Loucy (cell line): ENCODE measurements at regions not wholly inside any gene's neighbourhood (a gene's known extent, or its start where the extent isn't known, plus 50 kb on each side); places are given as distances from the start of the nearest gene placed in this dataset.

Source experiments
- H2AFZ ChIP-seq: fragments of 200-600 bp; sonication (generic); 2 replicates; pipeline ENCODE4 v1.6.0; 2016; ENCODE audit warnings: antibody characterized with exemption, mild to moderate bottlenecking, low read length, moderate library complexity
- H3F3A ChIP-seq: fragments of 200-600 bp; 2 replicates; pipeline ENCODE4 v1.6.0; 2016; ENCODE audit warnings: antibody characterized with exemption, low read depth, mild to moderate bottlenecking
- H3K27me3 ChIP-seq: fragments of 200-600 bp; sonication (generic); 2 replicates; pipeline ENCODE4 v1.6.1; 2014; ENCODE audit warnings: low read length, mild to moderate bottlenecking; ENCODE audit not compliant: insufficient read depth, poor library complexity, severe bottlenecking
- H3K36me3 ChIP-seq: fragments of 200-600 bp; sonication (generic); 2 replicates; pipeline ENCODE4 v1.6.1; 2016; ENCODE audit warnings: low read length; ENCODE audit not compliant: insufficient read depth
- H3K4me1 ChIP-seq: fragments of 200-600 bp; sonication (generic); 2 replicates; pipeline ENCODE4 v1.5.1; 2014; ENCODE audit warnings: low read length, mild to moderate bottlenecking; ENCODE audit not compliant: insufficient read depth, poor library complexity, severe bottlenecking
- H3K4me2 ChIP-seq: fragments of 200-600 bp; sonication (generic); 2 replicates; pipeline ENCODE4 v1.6.0; 2014; ENCODE audit warnings: antibody characterized with exemption, low read length, low read depth, mild to moderate bottlenecking; ENCODE audit not compliant: poor library complexity, severe bottlenecking
- H3K4me3 ChIP-seq: fragments of 200-600 bp; sonication (generic); 2 replicates; pipeline ENCODE4 v1.5.1; 2014; ENCODE audit warnings: low read length, mild to moderate bottlenecking, mixed read lengths; ENCODE audit not compliant: poor library complexity, severe bottlenecking
- H3K79me2 ChIP-seq: fragments of 200-600 bp; sonication (generic); 2 replicates; pipeline ENCODE4 v1.6.1; 2014; ENCODE audit warnings: low read length; ENCODE audit not compliant: insufficient read depth
- H3K9ac ChIP-seq: fragments of 200-600 bp; sonication (generic); 2 replicates; pipeline ENCODE4 v1.6.0; 2014; ENCODE audit warnings: mild to moderate bottlenecking, low read depth, low read length, moderate library complexity; ENCODE audit not compliant: poor library complexity, severe bottlenecking
- H3K9me2 ChIP-seq: fragments of 200-600 bp; sonication (generic); replicated peaks from 2 replicates; pipeline ENCODE4 v1.6.1; 2016; ENCODE audit warnings: low read depth, low read length, mixed read lengths
- H3K9me3 ChIP-seq: fragments of 200-600 bp; sonication (generic); 2 replicates; pipeline ENCODE4 v1.6.1; 2014; ENCODE audit warnings: mild to moderate bottlenecking, antibody characterized with exemption, low read length, low read depth; ENCODE audit not compliant: insufficient read depth
- H4K20me1 ChIP-seq: fragments of 200-600 bp; sonication (generic); 2 replicates; pipeline ENCODE4 v1.6.0; 2014; ENCODE audit warnings: antibody characterized with exemption, low read length, mild to moderate bottlenecking; ENCODE audit not compliant: insufficient read depth, poor library complexity, severe bottlenecking
- EZH2phosphoT487 ChIP-seq: fragments of 200-600 bp; IDR thresholded peaks from 2 replicates; pipeline ENCODE4 v1.6.1; 2018; ENCODE audit warnings: antibody characterized with exemption, mild to moderate bottlenecking, moderate library complexity, borderline replicate concordance
- TF ChIP-seq, protein P1 (sequence below): fragments of 200-600 bp; sonication (generic); conservative IDR thresholded peaks from 2 replicates; pipeline ENCODE4 v1.5.1; 2014; ENCODE audit warnings: mild to moderate bottlenecking, antibody characterized with exemption, low read length

DNA sequence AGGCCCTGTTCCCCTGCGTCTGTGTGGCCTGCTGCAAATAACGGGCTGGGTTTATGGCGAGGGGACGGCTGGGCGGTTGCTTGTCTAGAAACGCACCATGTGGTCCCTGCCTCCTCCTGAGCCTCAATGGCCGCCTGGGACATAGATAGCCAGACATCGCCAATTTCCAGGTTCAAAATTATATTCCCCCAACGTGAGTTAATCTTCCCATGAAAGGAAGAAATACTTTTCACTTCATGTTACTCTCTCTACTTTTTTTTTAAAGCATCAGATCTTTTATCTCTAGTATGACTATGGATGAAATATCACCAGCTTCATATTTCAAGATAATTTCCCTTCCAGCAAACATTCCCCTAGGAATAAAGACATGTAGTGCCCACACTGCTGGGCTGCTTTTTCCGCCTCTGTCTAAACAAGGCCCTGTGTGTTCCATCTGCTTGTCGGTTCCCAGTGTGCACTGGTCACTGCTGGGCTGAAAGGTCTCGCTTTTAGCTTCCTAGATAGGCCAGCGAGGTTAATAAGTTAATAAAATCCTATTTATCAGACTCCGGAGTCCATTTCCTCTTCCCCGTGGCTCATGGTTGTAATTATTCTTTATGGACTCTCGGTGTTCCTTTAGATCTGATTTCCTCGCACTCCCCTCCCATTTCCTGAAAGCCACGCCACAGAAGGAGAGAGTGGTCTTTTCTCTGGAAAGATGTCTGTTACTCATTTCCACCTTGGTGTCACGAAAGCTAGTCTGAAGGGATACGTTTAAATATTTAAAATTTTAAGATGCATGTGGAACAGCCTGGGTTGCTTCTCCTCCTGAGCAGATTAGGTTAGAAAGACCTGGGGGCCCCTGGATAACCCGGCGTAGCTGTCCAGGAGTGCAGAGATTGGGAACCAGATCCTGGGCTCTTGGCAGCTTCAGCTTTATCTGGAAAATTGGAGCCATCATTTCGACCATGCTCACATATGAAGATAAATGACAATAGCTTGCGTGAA is 196.6 kb upstream of the COPS8 start:
- Histone ChIP-seq H3K9me2 (no peaks in the 10 kb centered on the region), H3K27me3 (no peaks in the 10 kb centered on the region), H3K79me2 (no peaks in the 10 kb centered on the region), H3K4me2 (no peak overlapping the region), H3K9me3 (no peaks in the 10 kb centered on the region), H3K4me1 (no peaks in the 10 kb centered on the region), H3K9ac (no peak overlapping the region), H3F3A (no peaks in the 10 kb centered on the region), H2AFZ (no peak overlapping the region), H3K4me3 (no peak overlapping the region), H4K20me1 (no peaks in the 10 kb centered on the region), H3K36me3 (no peaks in the 10 kb centered on the region)
- TF ChIP-seq, protein P1, sequence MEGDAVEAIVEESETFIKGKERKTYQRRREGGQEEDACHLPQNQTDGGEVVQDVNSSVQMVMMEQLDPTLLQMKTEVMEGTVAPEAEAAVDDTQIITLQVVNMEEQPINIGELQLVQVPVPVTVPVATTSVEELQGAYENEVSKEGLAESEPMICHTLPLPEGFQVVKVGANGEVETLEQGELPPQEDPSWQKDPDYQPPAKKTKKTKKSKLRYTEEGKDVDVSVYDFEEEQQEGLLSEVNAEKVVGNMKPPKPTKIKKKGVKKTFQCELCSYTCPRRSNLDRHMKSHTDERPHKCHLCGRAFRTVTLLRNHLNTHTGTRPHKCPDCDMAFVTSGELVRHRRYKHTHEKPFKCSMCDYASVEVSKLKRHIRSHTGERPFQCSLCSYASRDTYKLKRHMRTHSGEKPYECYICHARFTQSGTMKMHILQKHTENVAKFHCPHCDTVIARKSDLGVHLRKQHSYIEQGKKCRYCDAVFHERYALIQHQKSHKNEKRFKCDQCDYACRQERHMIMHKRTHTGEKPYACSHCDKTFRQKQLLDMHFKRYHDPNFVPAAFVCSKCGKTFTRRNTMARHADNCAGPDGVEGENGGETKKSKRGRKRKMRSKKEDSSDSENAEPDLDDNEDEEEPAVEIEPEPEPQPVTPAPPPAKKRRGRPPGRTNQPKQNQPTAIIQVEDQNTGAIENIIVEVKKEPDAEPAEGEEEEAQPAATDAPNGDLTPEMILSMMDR, result no peak
- no peak for TF ChIP-seq EZH2phosphoT487

DNA sequence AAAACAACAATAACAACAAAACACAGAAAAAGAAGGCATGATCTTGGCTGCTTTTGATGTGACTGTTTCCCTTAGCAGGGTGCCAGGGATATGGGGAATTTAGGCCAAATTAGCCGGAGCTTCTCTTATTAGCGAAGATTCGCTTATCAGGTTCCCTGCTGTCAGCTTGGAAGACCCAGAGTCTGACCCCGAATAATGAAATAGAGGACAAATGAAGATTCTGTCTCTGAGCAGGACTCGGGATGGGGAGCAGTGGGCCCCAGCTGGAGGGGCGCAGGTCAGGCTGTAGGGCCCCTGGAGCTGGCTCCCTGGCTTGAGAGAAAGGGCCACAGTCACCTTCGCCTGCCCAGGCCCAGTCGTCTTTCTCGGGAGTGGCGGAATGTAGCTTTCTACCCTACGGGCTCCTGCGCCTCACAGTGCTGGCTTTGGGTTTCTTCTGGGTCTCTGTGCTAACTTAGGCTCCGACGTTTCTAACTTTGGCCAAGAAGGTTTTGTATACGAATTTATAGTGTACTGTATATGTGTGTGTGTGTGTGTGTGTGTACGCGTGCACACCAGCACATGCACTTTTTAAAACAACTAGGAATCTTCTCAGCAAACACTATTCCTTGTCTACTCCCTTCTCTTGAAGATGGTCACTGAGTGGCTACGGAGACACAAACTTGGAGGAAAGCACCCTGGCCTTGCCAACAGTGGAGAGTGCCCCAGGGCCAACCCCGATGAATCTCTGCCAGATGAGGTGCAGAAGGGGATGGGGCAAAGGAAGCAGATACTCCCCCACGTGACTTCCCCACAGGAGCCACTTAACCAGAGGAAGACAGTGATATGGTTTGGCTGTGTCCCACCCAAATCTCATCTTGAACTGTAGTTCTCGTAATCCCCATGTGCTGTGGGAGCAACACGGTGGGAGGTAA is 195.6 kb upstream of the COPS8 start:
- Histone ChIP-seq H3K9ac (no peak overlapping the region), H2AFZ (no peak overlapping the region), H3F3A (no peaks in the 10 kb centered on the region), H3K9me3 (no peaks in the 10 kb centered on the region), H3K4me1 (no peaks in the 10 kb centered on the region), H3K36me3 (no peaks in the 10 kb centered on the region), H3K4me3 (no peak overlapping the region), H3K27me3 (no peaks in the 10 kb centered on the region), H3K4me2 (no peak overlapping the region), H4K20me1 (no peaks in the 10 kb centered on the region), H3K9me2 (no peaks in the 10 kb centered on the region), H3K79me2 (no peaks in the 10 kb centered on the region)
- TF ChIP-seq EZH2phosphoT487, result no peak
- TF ChIP-seq, protein P1, result no peak

DNA sequence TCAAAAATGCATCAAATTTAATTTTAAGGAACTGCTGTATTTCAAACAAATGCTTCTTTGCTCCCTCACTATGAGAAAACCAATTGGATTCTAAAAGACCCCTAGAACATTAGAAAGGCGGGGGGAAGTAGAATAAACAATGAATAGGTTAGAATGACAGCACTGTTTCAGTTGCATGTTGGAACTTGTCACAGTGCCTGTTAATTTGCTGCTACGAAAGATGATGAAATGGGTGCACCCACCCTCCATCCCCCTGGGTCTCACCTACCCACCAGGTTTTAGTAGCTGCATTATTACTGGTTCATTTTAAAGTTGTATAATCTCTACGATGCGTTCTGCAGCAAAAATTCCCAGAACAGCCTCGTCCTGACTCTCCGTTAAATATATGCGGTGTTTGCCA is 193.0 kb upstream of the COPS8 start:
- TF ChIP-seq, protein P1, result no peak
- no peak for TF ChIP-seq EZH2phosphoT487
- Histone ChIP-seq H3K9me3 (no peaks in the 10 kb centered on the region), H3K27me3 (no peaks in the 10 kb centered on the region), H3K4me1 (no peaks in the 10 kb centered on the region), H3K36me3 (no peaks in the 10 kb centered on the region), H3K9me2 (no peaks in the 10 kb centered on the region), H2AFZ (no peak overlapping the region), H3K79me2 (no peaks in the 10 kb centered on the region), H3F3A (no peaks in the 10 kb centered on the region), H3K9ac (no peak overlapping the region), H3K4me3 (no peak overlapping the region), H4K20me1 (no peaks in the 10 kb centered on the region), H3K4me2 (no peak overlapping the region)
